Daoy (cell line): ENCODE measurements at regions not wholly inside any gene's neighbourhood (a gene's known extent, or its start where the extent isn't known, plus 50 kb on each side); places are given as distances from the start of the nearest gene placed in this dataset.
A peak's percentile ranks its signal among the peaks of the same experiment; 100 is the strongest.

Experiments used
- DNase-seq: peaks from one replicate; pipeline ENCODE4 v3.0.0-alpha.2; 2015; ENCODE audit warnings: low read depth

DNA sequence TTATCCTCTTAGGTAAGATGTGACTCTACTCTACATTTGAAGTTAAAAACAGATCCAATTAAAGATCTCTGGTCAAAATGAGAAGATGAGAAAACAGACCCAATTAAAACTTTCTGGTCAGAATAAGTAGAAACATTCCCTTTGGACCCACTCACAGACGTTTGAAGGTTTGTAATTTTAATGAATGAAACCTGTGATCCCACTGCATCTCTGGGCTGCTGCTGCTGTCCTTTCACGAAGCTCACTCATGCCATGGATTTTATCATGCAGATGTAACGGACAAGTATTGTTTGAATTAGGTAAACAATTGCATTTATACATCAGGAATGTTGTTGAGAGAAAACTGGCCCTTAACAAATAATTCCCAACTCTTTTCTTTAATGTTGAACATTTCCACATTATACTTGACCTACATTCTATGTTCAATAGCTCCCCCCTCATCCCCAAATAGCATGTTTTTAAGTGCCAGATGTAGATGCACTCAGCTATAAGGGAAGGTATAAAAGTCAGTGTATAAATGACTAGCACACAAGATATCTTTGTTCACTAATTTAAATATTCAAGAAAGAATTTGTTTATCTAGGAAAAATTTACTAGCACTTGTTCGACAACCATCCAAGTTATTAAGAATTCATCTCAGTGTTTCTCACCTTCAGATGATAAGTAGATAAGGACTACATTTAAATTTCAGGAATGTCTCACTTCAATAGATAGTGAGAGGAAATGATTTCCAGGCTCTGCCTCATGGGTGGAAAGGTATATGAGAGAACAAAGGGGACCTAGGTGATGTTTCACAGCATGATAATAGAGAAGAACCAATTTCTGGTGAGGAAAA, 202.3 kb upstream of the LMNTD1 start:
- no peak for DNase-seq

DNA sequence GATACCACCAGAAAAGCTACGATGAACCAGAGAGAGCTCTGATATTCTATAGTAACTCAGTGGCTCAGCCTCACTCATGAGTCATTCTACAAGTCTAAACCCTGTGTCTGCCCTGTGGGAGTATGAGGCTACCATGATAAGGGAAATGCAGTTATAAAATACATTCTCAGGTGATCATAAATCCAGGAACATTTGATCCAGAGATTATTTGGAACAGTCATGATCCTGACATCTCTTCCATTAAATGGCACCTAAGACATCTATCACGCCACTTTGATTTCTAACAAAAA, 202.6 kb upstream of the RASSF8 start:
- DNase-seq = no peak

DNA sequence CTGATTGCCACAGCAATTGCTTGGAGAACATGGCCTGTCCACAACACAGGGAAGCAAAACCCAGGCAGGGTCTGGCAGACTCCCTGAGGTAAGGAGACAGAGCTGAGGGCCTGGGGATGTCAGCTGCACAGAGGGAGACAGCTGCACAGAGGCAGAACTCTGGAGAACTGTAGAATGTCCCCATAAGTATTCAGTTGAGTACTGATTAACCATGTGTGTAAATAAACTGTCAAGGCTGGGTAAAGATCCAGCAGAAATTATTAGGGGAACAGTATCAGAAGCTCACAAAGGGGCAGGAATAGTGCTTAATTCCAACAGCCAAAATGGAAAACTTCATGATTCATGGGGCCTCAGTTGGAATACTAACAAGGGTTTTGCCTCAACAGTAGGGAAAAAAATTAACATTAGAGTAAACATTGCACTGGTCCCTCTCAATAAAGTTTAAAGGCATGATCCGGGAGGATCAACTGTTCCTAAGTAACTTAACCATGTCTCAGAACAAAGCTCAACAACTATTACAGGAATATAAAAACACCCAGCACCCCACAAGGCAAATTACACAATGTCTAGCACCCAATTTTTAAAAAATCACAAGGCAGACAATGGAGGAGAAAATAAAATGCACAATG, 201.3 kb upstream of the RASSF8 start:
- DNase-seq = no peak

DNA sequence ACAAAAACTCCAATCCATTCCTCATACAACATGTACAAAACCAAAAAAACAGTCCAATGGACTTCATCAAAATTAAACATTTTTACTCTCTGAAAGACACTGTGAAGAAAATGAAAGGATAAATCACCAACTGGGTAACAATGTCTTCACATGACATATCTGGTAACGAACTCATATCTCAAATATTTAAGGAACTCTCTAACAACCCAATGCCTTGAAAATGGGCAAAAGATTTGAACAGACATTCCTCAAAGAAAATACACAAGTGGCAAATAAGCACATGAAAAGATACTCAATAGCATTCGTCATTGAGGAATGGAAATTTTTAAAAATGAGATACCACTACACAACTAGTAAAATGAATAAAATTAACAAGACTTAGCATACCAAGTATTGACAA, 198.7 kb upstream of the RASSF8 start:
- no peak for DNase-seq

DNA sequence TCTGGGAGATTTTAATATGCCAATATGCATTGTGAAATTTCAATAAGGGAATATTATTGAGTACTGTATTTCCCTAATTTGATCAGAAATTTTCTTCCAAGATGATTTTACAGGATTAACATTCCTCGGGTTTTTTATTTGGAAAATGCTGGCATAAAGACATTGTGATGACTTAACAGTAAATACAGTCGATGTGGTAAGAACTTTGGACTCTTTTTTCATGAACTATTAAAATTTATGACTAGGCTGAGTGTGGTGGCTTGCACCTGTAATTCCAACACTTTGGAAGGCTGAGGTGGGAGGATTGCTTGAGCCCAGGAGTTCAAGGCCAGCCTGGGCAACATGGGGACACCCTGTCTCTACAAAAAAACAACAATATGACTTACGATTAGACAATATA, 197.1 kb upstream of the RASSF8 start:
- DNase-seq = no peak

DNA sequence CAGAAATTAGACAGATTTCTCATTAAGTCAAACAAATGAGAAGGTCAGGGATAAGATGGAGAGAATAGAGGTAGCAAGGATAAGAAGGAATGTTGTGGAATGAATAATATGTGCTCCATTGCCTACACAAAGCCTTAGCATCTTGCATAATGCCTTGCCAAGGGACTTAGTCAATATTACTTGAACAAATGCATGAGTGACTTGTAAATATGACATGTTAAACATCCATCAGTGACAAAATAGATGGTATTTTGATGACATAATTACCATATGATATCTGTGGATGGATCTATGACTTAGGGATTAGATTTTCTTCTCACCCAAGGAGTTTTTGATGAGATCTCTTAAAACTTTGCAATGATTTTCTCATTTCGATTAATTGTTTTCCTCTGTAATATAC, 194.1 kb upstream of the RASSF8 start:
- no peak for DNase-seq

DNA sequence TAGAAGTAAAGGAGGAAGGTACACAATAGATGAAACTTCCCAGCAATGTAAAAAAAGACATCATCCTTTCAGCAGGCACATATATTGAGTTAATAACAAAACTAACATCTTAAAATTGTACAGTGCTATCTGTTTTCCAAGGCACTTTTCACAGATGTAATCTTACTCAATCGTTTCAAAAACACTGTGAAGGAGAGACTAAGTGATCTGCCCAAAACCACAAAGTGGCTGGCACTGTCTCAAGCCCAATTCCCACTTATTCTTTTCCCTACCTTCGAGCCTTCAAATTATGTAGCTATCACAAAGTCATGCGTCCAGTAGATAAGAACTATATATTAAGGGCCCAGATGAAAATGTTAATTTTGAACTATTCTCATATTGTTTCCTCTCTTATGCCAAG, 193.6 kb upstream of the RASSF8 start:
- peak; percentile 47 for DNase-seq

DNA sequence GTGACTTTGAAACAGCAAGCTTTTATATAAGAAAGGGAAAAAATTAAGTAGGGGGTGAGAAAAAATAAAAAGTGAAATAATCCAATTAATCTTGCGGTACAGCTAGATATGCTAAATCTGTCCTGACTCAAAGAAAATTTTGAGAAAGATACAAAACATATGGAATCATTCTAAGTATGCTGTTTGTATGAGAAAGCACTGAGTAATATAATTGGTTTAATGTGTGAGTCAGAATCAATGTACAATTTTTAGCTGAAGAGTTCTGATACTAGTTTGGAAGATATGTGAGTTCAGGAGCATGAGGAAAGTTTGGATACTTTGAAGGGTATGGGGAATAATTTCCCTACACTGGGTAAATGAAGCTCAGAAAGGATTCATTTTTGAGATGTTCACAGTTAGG, 190.9 kb upstream of the RASSF8 start:
- no peak for DNase-seq

DNA sequence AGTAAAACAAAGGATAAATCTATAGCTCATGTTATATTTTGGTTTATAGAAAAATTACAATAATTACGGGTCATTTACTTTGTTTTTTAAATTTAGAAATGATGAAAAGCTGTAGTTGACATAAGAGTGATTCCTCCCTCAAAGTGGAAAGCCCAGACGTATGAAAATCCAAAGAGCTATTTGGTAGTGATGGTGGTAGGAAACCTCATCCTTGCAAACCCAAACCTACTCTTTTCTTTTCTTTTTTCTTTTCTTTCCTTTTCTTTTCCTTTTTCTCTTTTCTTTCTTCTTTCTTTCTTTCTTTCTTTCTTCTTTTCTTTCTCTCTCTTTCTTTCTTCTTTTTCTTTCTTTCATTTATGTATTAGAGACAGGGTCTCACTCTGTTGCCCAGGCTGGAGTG, 190.3 kb upstream of the RASSF8 start:
- DNase-seq = no peak

DNA sequence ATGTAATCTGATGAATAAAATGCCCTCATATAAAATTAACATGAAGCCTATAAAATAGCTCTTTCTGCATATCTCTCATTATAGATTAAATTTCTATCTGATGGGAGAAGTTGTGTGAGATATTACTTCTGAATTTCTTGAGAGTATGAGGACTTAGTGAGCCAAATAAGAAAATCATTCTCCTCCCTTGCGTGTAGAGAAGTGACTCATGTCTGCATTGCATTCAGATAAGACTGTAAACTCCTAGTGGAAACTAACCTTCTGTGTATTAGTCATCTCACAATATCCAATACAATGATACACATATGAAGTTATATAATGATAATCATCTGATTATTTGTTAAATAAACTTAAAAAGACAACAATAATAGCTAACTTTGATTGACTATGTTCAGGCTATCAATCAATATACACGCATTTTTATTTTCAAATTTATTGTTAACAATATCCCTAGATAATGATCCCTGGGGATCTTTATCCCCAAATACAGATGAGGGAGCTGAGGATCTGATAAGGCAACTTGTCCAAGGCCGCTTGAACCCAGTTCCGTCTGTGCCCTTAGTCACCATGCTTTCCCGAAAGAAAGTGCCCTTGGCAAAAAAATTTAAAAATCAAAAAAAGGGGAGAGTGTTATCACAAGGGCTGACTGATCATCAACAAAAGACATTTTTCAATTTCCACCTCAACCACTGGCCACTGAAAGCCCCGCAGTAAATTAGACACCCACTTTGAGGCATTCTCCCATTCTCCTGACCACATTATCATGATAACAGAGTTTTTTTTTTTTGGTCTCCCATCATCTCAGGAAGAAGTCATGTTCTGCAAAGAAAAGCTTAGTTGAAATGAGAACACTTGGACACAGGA, 189.2 kb upstream of the RASSF8 start:
- DNase-seq = peak; percentile 61

DNA sequence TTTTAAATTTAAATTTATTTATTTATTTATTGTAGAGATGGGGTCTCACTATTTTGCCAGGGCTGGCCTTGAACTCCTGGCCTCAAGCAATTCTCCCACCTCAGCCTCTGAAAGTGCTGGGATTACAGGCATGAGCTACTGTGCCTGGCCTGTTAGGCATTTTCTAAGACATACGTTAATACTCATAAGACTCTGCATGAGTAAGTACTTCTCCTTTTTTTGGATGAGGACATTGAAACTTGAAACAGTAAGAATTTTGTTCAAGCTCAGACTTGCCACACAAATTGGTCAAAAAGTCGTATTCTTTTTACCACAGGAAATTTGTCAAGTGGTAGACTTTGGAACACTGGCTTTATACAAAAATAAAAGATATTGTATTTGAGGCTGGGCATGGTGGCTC, 187.4 kb upstream of the RASSF8 start:
- DNase-seq = no peak

DNA sequence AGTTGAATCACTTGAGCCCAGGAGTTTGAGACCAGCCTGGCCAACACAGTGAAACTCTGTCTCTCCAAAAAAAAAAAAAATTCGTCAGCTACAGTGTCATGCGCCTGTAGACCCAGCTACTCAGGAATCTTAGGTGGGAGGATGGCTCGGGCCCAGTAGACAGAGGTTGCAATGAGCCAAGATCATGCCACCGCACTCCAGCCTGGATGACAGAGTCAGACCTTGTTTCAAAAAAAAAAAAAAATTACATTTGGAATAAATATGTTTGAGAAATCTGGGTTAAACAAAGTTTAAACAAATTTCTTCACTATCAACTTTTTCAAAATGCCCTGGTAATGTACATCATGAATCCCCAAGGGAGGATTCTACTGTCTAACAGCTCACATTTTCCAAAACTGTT, 187.0 kb upstream of the RASSF8 start:
- no peak for DNase-seq

DNA sequence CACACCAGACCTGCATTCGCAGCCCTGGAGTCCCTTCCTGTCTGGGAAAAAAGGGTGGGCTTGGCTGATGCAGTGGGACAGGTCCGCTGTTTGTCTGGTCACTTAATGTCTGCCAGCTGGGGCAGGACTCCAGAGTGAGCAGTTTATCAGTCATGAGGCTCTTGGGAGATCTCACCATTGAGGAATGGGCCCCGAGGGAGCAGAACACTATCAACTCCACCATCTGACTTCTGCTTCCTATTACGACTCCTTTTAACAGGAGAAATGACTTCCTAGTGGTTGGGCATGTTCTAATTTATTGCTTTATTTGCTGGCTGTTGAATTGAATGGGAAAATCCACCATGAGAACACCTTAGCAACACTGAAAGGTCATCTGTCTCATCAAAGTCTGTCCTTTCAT, 182.5 kb upstream of the RASSF8 start:
- peak; percentile 39 for DNase-seq

DNA sequence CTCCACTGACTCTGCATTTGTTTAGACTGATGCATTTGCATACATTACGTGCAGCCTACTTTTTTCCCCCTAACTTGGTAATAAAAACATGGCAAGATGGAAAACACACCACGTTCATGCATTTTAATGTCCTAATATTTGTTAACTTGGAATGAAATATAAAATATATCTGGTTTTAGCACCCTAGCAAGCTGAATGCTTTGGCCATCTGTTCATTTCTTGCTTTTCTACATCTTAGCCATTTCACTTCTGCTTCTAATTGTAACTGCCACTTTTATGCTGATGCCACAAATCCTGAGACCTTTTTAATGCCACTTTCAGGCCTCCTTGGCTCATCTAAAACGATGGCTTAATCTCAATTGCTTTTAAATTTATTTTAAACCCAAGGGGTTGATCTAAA, 177.7 kb upstream of the RASSF8 start:
- no peak for DNase-seq

DNA sequence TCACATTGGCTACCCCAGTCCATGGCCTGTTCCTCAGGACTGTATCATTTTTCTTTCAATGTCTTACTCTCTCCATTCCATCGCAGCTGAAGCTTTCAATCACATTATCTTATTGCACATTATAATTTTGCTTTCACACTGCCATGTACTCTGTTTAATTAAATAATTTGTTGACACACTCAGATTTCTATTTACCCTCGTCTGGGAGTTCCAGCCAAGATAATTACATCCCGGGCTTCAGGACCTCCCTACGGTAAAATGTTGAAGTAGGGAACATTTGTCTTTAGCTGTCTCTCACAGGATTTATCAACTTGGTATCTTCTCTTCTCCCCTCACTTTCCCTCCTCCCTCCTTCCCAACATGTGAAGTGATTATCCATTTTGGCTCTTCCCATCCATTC, 177.2 kb upstream of the RASSF8 start:
- DNase-seq = no peak

DNA sequence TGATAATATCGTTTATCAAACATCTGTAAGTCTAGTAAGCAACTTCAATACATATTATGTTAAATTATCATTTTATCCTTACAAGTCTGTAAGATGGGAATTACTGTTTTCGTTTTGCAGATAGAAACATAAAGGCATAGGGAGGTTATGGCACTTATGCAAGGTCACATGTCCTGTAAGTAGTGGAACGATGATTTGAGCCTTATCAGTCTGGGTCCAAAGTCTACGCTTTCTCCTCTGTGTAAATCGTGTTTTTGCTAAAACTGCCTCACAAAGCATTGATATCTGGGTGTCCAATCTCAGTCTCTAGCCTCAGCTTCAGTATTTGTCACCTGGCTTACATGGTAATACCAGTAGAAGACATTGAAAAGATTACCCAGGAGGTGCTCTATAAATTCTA, 174.9 kb upstream of the RASSF8 start:
- no peak for DNase-seq

DNA sequence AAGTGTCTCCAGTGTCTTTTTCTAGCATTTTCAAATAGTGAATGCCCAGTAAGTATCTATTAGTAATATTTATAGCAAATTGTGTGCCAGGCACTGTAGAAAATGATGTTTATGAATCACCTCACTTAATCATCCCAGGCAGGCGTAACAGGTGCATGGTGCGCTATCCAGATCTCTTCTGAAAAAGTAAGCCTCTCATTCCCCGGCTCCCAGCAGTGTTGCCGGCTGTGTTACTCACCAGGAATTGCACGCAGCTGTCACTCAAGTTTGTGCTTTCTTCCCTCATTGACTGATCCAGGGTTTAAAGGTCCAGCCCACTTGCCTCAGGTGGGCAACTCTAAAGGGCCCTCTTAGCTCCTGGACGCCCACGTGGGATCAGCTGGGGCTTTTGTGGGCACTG, 173.8 kb upstream of the RASSF8 start:
- no peak for DNase-seq

DNA sequence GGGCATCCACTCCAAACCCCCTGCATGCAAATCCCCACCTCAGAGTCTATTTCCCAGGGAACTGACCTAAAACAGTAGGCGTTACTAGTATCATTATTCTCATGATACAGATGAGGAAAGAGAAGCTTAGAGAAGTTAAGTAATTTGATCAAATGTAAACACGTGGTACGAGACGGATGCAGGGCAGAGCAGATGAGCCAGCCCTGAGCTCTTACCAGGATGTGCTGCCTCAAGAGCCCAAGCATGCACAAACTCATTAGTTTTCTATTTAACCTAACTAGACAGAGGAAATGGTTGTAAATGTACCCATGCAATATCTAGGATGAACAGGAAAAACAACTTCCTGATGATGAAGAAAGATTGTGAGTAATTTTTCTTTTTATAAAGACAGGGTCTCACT, 173.3 kb upstream of the RASSF8 start:
- no peak for DNase-seq

DNA sequence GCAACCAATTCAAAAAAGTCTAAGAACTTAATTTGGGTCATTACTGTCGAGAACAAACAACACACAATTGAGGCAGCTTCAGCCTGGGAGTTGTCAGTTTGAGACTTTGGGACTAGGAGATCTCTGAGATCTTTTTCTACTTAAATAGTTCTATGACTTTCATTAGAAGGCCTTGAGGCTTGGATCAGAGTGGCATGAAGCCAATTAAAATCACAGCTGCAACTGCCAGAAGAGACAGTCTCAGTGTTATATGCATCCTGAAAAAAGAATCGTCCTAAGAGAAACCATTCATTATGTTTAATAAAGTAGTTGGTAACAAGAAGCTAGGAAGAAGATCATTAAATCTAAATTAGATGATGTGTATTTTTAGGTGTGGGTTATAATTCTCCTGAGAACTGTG, 170.8 kb upstream of the RASSF8 start:
- DNase-seq = no peak

DNA sequence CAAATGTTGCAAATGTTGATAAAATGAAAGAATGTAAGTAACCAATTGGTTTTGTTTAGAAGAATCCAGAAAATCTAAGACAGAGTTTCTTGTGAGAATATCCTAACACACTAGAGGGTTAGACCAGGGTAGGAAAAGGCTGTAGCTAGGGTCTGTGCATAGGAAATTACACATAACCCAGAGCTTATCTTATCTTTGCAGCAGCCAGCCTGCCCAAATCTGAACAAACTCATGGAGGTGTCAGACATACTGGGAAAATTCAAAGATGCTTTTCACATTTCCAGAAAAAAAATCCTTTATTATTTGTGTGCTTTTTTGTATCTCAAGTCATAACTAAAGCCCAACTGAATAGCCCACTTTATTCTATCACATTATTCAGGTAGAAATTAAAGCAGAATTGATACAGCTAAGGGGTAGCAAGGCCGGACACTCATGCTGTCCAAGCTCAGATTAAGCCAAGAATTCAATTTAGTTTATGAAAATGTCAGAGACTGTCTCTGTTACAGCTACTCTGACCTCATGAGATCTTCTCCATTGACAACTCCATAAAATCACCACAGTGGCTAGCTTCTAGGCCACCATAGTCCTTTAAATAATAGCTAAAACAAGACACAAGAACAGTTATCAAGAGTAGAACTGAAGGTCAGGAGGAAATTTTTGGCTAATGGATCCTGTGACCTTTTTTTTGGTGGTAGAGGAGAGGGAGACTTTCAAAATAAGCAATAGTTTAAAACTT, 169.6 kb upstream of the RASSF8 start:
- no peak for DNase-seq

DNA sequence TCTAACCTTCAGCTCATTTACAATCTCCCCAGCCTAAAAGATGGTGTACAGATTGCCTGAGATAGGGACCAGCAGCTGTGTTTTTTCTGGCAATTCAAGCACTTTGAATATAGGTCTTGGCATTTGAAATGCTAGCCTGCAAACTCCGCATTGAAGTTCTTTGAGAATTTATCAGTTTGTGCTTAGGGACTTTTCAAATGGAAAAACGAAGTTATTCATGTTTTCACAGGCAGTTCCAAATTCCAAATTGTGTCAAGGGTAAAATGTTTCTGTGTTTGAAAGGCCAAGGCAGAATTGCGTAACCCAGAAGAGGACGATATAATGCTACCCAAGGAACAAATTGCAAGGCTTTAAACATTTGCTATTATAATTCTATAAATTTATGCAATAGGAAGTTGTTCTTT, 168.9 kb upstream of the RASSF8 start:
- no peak for DNase-seq

DNA sequence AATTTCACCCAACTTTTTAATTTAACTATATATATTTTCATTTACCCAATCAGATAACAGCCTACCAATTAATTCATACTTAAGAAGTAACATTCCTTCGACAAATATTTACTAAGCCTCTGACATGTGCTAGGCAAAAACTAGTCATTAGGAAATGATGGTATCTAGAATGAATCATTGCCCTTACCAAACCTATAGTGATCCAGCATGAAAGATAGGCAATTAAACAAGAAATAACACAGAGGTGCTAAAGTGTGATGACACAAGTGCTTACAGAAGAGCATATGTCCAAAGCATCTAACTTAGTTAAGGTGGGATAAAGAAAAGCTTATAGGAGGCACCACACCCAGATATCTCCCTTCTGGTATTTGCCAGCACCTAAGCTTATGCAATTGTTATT, 166.5 kb upstream of the RASSF8 start:
- DNase-seq = no peak
